ENCODE measurements at regions not wholly inside any gene's neighbourhood (a gene's known extent, or its start where the extent isn't known, plus 50 kb on each side); places are given as distances from the start of the nearest gene placed in this dataset.

- WGBS (ENCODE audit: insufficient coverage): 25% methylated on average over 4 of the region's 5 CpGs
- Histone ChIP-seq H3K79me2 (ENCODE audit: insufficient read depth, low read length) (no peaks in the 10 kb centered on the region), H4K20me1 (ENCODE audit: insufficient read depth, low read length) (no peaks in the 10 kb centered on the region), H3K27me3 (ENCODE audit: control insufficient read depth in 2 of 2, insufficient read depth in 2 of 2, low read length in 2 of 2) (no peaks in the 10 kb centered on the region), H3K36me3 (replicated peaks in 1 of 2; ENCODE audit: control insufficient read depth in 1 of 2, insufficient read depth in 2 of 2, low read length in 2 of 2) (no peaks in the 10 kb centered on the region), H3K4me2 (replicated peaks; ENCODE audit: extremely low read depth, low read length, poor library complexity, severe bottlenecking) (no peak overlapping the region), H3K4me1 (ENCODE audit: control insufficient read depth in 1 of 2, insufficient read depth in 2 of 2, low read length in 2 of 2) (peaks cover 14 to 20% of the 10 kb centered on the region in 2 donors), H3K4me3 (replicated peaks in 1 of 3; ENCODE audit: low read depth in 2 of 3, low read length in 3 of 3) (no peak overlapping the region), H2AFZ (ENCODE audit: insufficient read depth, low read depth, low read length, poor library complexity, severe bottlenecking) (no peak overlapping the region), H3K9me3 (replicated peaks in 1 of 2; ENCODE audit: control insufficient read depth in 1 of 2, insufficient read depth in 1 of 2, low read length in 2 of 2) (peaks cover 0 to 6% of the 10 kb centered on the region in 2 donors), H3K9ac (ENCODE audit: insufficient read depth, low read length, poor library complexity, severe bottlenecking) (no peak overlapping the region), H3K27ac (ENCODE audit: low read depth in 1 of 2, low read length in 2 of 2) (no peak overlapping the region)
- Mint-ChIP-seq H3K9me3 (peaks cover under 1 to 7% (median 4%) of the 10 kb centered on the region in 7 donors), H3K36me3 (peaks cover 2 to 6% of the 10 kb centered on the region in 2 donors), H3K27ac (no peak overlapping the region), H3K4me1 (peaks cover 30% of the 10 kb centered on the region), H3K4me3 (no peak overlapping the region), H3K27me3 (ENCODE audit: low read depth in 3 of 3) (peaks cover 0 to 2% (median 0%) of the 10 kb centered on the region in 3 donors)
- intact Hi-C loops (cut with micrococcal nuclease): no loop called here
- DNase-seq: no peak
- TF ChIP-seq CTCF (IDR thresholded peaks at IDR 0.05): no peak
Measured at GRCh38 chr1:229114315-229114714, 156.6 kb upstream of the RAB4A start.

GRCh38 chr1:229114850-229115365 lies 156.0 kb upstream of the RAB4A start:
- H3K36me3 ChIP-seq (replicated peaks in 1 of 2; ENCODE audit: control insufficient read depth in 1 of 2, insufficient read depth in 2 of 2, low read length in 2 of 2): no peaks in the 10 kb centered on the region
- no peak overlapping the region for H3K4me2 ChIP-seq (replicated peaks; ENCODE audit: extremely low read depth, low read length, poor library complexity, severe bottlenecking)
- no peak overlapping the region for H2AFZ ChIP-seq (ENCODE audit: insufficient read depth, low read depth, low read length, poor library complexity, severe bottlenecking)
- H3K4me1 ChIP-seq (ENCODE audit: control insufficient read depth in 1 of 2, insufficient read depth in 2 of 2, low read length in 2 of 2): peaks cover 8 to 14% of the 10 kb centered on the region in 2 donors
- H3K27me3 ChIP-seq (ENCODE audit: control insufficient read depth in 2 of 2, insufficient read depth in 2 of 2, low read length in 2 of 2): no peaks in the 10 kb centered on the region
- peaks cover 0 to 4% (median 0%) of the 10 kb centered on the region in 3 donors for H3K27me3 Mint-ChIP-seq (ENCODE audit: low read depth in 3 of 3)
- intact Hi-C loops (cut with micrococcal nuclease): no loop called here
- H3K4me1 Mint-ChIP-seq: peaks cover 24% of the 10 kb centered on the region
- H3K9me3 ChIP-seq (replicated peaks in 1 of 2; ENCODE audit: control insufficient read depth in 1 of 2, insufficient read depth in 1 of 2, low read length in 2 of 2): peaks cover 0 to 11% of the 10 kb centered on the region in 2 donors
- no peak overlapping the region for H3K9ac ChIP-seq (ENCODE audit: insufficient read depth, low read length, poor library complexity, severe bottlenecking)
- DNase-seq: no peak
- H3K4me3 ChIP-seq (replicated peaks in 1 of 3; ENCODE audit: low read depth in 2 of 3, low read length in 3 of 3): no peak overlapping the region
- H3K36me3 Mint-ChIP-seq: peaks cover 3 to 8% of the 10 kb centered on the region in 2 donors
- 97% methylated on average over 3 of the region's 4 CpGs for whole genome bisulfite sequencing (ENCODE audit: insufficient coverage)
- no peaks in the 10 kb centered on the region for H4K20me1 ChIP-seq (ENCODE audit: insufficient read depth, low read length)
- no peak for TF ChIP-seq CTCF (IDR thresholded peaks at IDR 0.05)
- H3K27ac ChIP-seq (ENCODE audit: low read depth in 1 of 2, low read length in 2 of 2): no peak overlapping the region
- no peak overlapping the region for H3K4me3 Mint-ChIP-seq
- no peaks in the 10 kb centered on the region for H3K79me2 ChIP-seq (ENCODE audit: insufficient read depth, low read length)
- peaks cover 3 to 12% (median 8%) of the 10 kb centered on the region in 7 donors for H3K9me3 Mint-ChIP-seq
- H3K27ac Mint-ChIP-seq: no peak overlapping the region

Data from CD14-positive monocyte (primary cell).